Right cardiac atrium (tissue), 5 donors: ENCODE measurements at regions not wholly inside any gene's neighbourhood (a gene's known extent, or its start where the extent isn't known, plus 50 kb on each side); places are given as distances from the start of the nearest gene placed in this dataset.

Source experiments
- ATAC-seq, 2 donors: fragments of 200-7000 bp; cut with Tn5 transposase; one replicate each; pipeline versions ENCODE4 v1.8.0 to v1.9.1; 2020; ENCODE audit warnings: moderate library complexity in 2 of 2, mild to moderate bottlenecking in 1 of 2
- DNase-seq, 3 donors: peaks; one replicate each; pipeline ENCODE4 v3.0.0-alpha.2; 2020
- H3K27ac ChIP-seq: one replicate; pipeline ENCODE4 v1.5.1; 2013; ENCODE audit warnings: mild to moderate bottlenecking, low read length, control low read depth, moderate library complexity
- H3K27me3 ChIP-seq: one replicate; pipeline ENCODE4 v1.6.1; 2013; ENCODE audit not compliant: control insufficient read depth, insufficient read depth
- H3K4me1 ChIP-seq: one replicate; pipeline ENCODE4 v1.6.1; 2013; ENCODE audit warnings: low read length; ENCODE audit not compliant: control insufficient read depth, insufficient read depth
- H3K4me3 ChIP-seq: one replicate; pipeline ENCODE4 v1.5.1; 2013; ENCODE audit warnings: low read length, control low read depth
- H3K9me3 ChIP-seq: one replicate; pipeline ENCODE4 v1.6.1; 2013; ENCODE audit warnings: low read length; ENCODE audit not compliant: control insufficient read depth
- WGBS: extraction: QIAGEN DNeasy Blood & Tissue Kit; methylation state at CpG from one replicate; pipeline ENCODE4 v1.1.7; 2013; 5-methylcytosine and 5-hydroxymethylcytosine counted together
- intact Hi-C, 4 donors: fragments of 100-400 bp; cut with DNase I; formaldehyde crosslinking; loops; one replicate each; pipeline versions ENCODE4 v1.11.0 to v1.14.0; 2022 to 2023
- donor health status: healthy with polysubstance abuse.
- donor health status: DM: no; HTN: yes; CAD: no.
- donor health status: DM: no; HTN: no; CAD: no.
- donor health status: DM: no; HTN: yes; CAD: no; lungs with severe emphysema.
- donor health status: DM: yes; HTN: yes; CAD: no.

- Histone ChIP-seq H3K27ac (no peak overlapping the region), H3K4me1 (no peaks in the 10 kb centered on the region), H3K4me3 (no peak overlapping the region), H3K27me3 (no peaks in the 10 kb centered on the region), H3K9me3 (no peaks in the 10 kb centered on the region)
- intact Hi-C loops = no loop called here
- no peak for ATAC-seq
- no peak for DNase-seq
- WGBS = 92% methylated on average over 1 of the region's 1 CpG
These were observed 101.7 kb downstream of the CYB561 start for GRCh38 chr17:63344383-63344782.

GRCh38 chr17:63345611-63346010, 100.5 kb downstream of the CYB561 start:
- intact Hi-C loops = no loop called here
- ATAC-seq (no peak), DNase-seq (no peak)
- H3K9me3 ChIP-seq = no peaks in the 10 kb centered on the region
- no peak overlapping the region for H3K4me3 ChIP-seq
- no peaks in the 10 kb centered on the region for H3K27me3 ChIP-seq
- WGBS = 56% methylated on average over 1 of the region's 1 CpG
- H3K27ac ChIP-seq = no peak overlapping the region
- H3K4me1 ChIP-seq = no peaks in the 10 kb centered on the region

GRCh38 chr17:63347475-63347874, 98.6 kb downstream of the CYB561 start:
- H3K4me3 ChIP-seq = no peak overlapping the region
- no peak for ATAC-seq
- no peaks in the 10 kb centered on the region for H3K27me3 ChIP-seq
- intact Hi-C loops = no loop called here
- no peak overlapping the region for H3K27ac ChIP-seq
- no peaks in the 10 kb centered on the region for H3K4me1 ChIP-seq
- no peaks in the 10 kb centered on the region for H3K9me3 ChIP-seq
- no peak for DNase-seq
- WGBS = 86% methylated on average over 2 of the region's 2 CpGs

GRCh38 chr17:63349478-63350000, 96.6 kb downstream of the CYB561 start:
- no peaks in the 10 kb centered on the region for H3K27me3 ChIP-seq
- H3K27ac ChIP-seq = no peak overlapping the region
- WGBS = 76% methylated on average over 3 of the region's 3 CpGs
- peak; percentile 29 to 62 for ATAC-seq
- no peak overlapping the region for H3K4me3 ChIP-seq
- no peaks in the 10 kb centered on the region for H3K9me3 ChIP-seq
- intact Hi-C loops = no loop called here
- no peak for DNase-seq
- no peaks in the 10 kb centered on the region for H3K4me1 ChIP-seq

- no peak for DNase-seq
- Histone ChIP-seq H3K27ac (no peak overlapping the region), H3K27me3 (no peaks in the 10 kb centered on the region), H3K9me3 (no peaks in the 10 kb centered on the region), H3K4me1 (no peaks in the 10 kb centered on the region), H3K4me3 (no peak overlapping the region)
- intact Hi-C loops = loop anchor here in 1 of 4 donors (10.0 kb wide), 1 partner anchor 56 kb away; no protein-coding TSS in a partner anchor
- 82% methylated on average over 4 of the region's 4 CpGs for WGBS
- ATAC-seq = no peak
These were observed 95.7 kb downstream of the CYB561 start for GRCh38 chr17:63350364-63350763.

- Histone ChIP-seq H3K4me3 (no peak overlapping the region), H3K27me3 (no peaks in the 10 kb centered on the region), H3K27ac (no peak overlapping the region), H3K4me1 (no peaks in the 10 kb centered on the region), H3K9me3 (no peaks in the 10 kb centered on the region)
- ATAC-seq = no peak
- no peak for DNase-seq
- 71% methylated on average over 4 of the region's 4 CpGs for WGBS
- intact Hi-C loops = loop anchor here in 1 of 4 donors (10.0 kb wide), 1 partner anchor 59 kb away; no protein-coding TSS in a partner anchor
These were observed 91.8 kb downstream of the CYB561 start for GRCh38 chr17:63354256-63354655.

GRCh38 chr17:63356337-63356757, 89.8 kb downstream of the CYB561 start:
- intact Hi-C loops = loop anchor here in 1 of 4 donors (10.0 kb wide), 1 partner anchor 62 kb away; no protein-coding TSS in a partner anchor
- 55% methylated on average over 1 of the region's 1 CpG for WGBS
- H3K4me1 ChIP-seq = no peaks in the 10 kb centered on the region

GRCh38 chr17:63358111-63358839, 87.8 kb downstream of the CYB561 start:
- no peak for DNase-seq
- H3K27ac ChIP-seq = no peak overlapping the region

More at GRCh38 chr17:63356337-63356757, 89.8 kb downstream of the CYB561 start:
- no peak overlapping the region for H3K27ac ChIP-seq
- H3K4me3 ChIP-seq = no peak overlapping the region
- peak; percentile 86 to 91 for ATAC-seq
- H3K9me3 ChIP-seq = no peaks in the 10 kb centered on the region
- no peaks in the 10 kb centered on the region for H3K27me3 ChIP-seq
- DNase-seq = peak in 1 of 3 donors; percentile 16

GRCh38 chr17:63358956-63359355, 87.2 kb downstream of the CYB561 start:
- no peaks in the 10 kb centered on the region for H3K4me1 ChIP-seq
- WGBS = 91% methylated on average over 3 of the region's 3 CpGs
- H3K27me3 ChIP-seq = no peaks in the 10 kb centered on the region
- DNase-seq (no peak), ATAC-seq (no peak)
- no peak overlapping the region for H3K27ac ChIP-seq
- intact Hi-C loops = loop anchor here in 1 of 4 donors (10.0 kb wide), 1 partner anchor 64 kb away; no protein-coding TSS in a partner anchor
- H3K4me3 ChIP-seq = no peak overlapping the region
- no peaks in the 10 kb centered on the region for H3K9me3 ChIP-seq

More at GRCh38 chr17:63358111-63358839, 87.8 kb downstream of the CYB561 start:
- no peak overlapping the region for H3K4me3 ChIP-seq
- H3K27me3 ChIP-seq = no peaks in the 10 kb centered on the region
- no peaks in the 10 kb centered on the region for H3K4me1 ChIP-seq
- 74% methylated on average over 6 of the region's 6 CpGs for WGBS
- peak in 1 of 2 donors; percentile 47 for ATAC-seq
- no peaks in the 10 kb centered on the region for H3K9me3 ChIP-seq
- intact Hi-C loops = loop anchor here in 1 of 4 donors (10.0 kb wide), 1 partner anchor 63 kb away; no protein-coding TSS in a partner anchor

GRCh38 chr17:63361182-63361581, 84.9 kb downstream of the CYB561 start:
- ATAC-seq (peak; percentile 20 to 42), DNase-seq (peak; percentile 29 to 70 (median 60))
- WGBS = 83% methylated on average over 7 of the region's 7 CpGs
- no peak overlapping the region for H3K27ac ChIP-seq
- H3K27me3 ChIP-seq = no peaks in the 10 kb centered on the region
- no peak overlapping the region for H3K4me3 ChIP-seq
- no peaks in the 10 kb centered on the region for H3K4me1 ChIP-seq
- intact Hi-C loops = no loop called here
- no peaks in the 10 kb centered on the region for H3K9me3 ChIP-seq

GRCh38 chr17:63362115-63362514, 84.0 kb downstream of the CYB561 start:
- no peak for ATAC-seq
- intact Hi-C loops = no loop called here
- 85% methylated on average over 2 of the region's 2 CpGs for WGBS

More at GRCh38 chr17:63362115-63362514, 84.0 kb downstream of the CYB561 start:
- no peak overlapping the region for H3K4me3 ChIP-seq
- no peaks in the 10 kb centered on the region for H3K9me3 ChIP-seq
- no peaks in the 10 kb centered on the region for H3K4me1 ChIP-seq
- no peaks in the 10 kb centered on the region for H3K27me3 ChIP-seq
- H3K27ac ChIP-seq = no peak overlapping the region
- DNase-seq = no peak
